Dermis blood vessel endothelial cell (primary cell): ENCODE measurements at regions not wholly inside any gene's neighbourhood (a gene's known extent, or its start where the extent isn't known, plus 50 kb on each side); places are given as distances from the start of the nearest gene placed in this dataset.

Experiments
- DNase-seq: peaks from one replicate; pipeline ENCODE4 v3.0.0; 2010

DNA sequence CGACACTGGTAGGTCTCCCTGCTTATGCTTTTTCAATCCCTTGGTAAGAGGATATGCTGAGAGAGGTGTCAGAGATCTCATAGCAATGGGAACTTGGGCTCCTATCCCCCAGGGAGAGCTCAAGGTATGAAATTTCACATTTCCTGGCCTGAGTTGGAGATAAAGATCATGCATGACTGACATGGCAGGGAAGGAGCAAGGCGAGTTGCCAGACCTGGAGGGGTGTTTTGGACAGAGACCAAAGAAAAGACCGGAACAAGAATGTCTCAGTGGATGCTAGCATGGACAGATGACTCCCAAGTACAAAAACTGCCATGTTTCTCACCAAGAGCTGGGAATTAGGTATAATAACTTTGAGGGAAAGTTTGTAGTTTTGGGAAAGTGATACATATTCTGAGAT lies 334.1 kb upstream of the B3GALT2 start:
- no peak for DNase-seq

GRCh38 chr1:193519922-193520321 lies 333.5 kb upstream of the B3GALT2 start:
- DNase-seq: no peak

- no peak for DNase-seq
Observed at GRCh38 chr1:193516755-193517388, 330.5 kb upstream of the B3GALT2 start.

GRCh38 chr1:193514397-193514796 lies 328.0 kb upstream of the B3GALT2 start:
- no peak for DNase-seq

- DNase-seq: no peak
Observed at GRCh38 chr1:193513032-193513431, 326.6 kb upstream of the B3GALT2 start.

- DNase-seq: no peak
Observed at GRCh38 chr1:193504920-193505319, 318.5 kb upstream of the B3GALT2 start.

- DNase-seq: no peak
Observed at GRCh38 chr1:193498088-193498655, 311.8 kb upstream of the B3GALT2 start.

DNA sequence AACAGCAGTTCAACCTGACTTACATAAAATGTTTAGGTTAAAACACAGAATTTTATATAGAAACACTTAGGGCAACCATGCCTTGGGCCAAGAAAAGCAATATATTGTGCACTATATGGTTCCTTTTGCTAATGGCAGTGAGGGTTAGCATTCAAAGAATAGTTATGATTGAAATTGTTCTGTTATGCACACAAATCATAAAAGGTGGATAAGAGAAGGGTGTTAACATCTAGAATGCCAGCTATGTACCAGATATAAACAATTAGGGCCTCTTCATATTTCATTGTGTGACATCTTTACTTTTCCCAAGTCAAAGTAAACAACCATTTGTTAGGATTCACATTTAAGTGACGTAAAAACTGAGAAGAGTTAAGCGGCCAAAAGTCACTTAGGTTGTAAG lies 308.0 kb upstream of the B3GALT2 start:
- DNase-seq: no peak

DNA sequence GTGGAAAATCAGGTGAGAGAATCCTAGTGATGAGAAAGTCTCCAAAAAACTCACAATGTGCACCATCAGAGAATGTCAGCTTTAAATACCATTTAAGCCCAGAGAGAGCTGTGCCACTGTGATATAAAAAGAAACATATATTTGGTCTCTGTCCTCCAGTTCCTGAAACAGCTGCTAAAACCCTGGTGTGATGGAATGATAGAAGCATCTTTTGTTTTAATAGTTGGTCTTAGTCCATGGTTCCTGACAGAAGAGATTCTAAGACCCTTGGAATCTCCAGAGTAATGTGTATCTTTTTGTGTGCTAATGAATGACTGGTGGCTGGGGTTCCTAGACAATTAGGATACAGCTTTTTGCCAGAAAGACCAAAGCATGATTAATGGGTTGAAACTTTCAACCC lies 302.8 kb upstream of the B3GALT2 start:
- no peak for DNase-seq

GRCh38 chr1:193487722-193488121 lies 301.3 kb upstream of the B3GALT2 start:
- DNase-seq: no peak

- DNase-seq: no peak
Observed at GRCh38 chr1:193486671-193487229, 300.3 kb upstream of the B3GALT2 start.

DNA sequence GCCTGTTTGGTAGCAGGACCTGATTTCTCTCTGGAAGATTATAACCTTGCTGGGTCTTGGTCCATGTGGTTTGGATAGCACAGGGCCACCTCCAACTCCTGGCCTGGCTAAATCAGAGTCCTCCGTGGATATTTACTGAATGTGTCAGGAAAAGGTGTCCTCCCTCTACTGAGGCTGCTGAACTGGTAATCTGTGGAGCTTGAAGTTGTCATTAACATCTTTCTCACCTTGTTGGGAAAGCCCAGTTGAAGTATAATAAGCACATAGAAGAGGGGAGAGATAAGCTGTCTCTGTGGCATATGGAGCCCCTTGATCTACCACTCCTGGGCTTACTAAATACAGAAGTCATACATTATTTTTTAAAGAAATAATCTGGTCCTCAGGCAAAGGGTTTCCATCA lies 294.3 kb upstream of the B3GALT2 start:
- no peak for DNase-seq

GRCh38 chr1:193479187-193479586 lies 292.8 kb upstream of the B3GALT2 start:
- no peak for DNase-seq

DNA sequence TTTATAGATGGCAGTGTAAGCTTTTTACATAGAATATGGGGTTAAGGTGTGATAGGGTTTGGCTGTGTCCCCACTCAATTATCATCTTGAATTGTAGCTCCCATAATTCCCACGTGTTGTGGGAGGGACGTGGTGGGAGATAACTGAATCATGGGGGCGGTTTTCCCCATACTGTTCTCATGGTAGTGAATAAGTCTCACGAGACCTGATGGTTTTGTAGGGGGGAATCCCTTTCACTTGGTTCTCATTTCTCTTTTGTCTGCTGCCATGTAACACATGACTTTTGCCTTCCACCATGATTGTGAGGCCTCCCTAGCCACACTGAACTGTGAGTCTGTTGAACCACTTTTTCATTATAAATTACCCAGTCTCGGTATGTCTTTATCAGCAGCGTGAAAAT lies 290.3 kb upstream of the B3GALT2 start:
- no peak for DNase-seq

DNA sequence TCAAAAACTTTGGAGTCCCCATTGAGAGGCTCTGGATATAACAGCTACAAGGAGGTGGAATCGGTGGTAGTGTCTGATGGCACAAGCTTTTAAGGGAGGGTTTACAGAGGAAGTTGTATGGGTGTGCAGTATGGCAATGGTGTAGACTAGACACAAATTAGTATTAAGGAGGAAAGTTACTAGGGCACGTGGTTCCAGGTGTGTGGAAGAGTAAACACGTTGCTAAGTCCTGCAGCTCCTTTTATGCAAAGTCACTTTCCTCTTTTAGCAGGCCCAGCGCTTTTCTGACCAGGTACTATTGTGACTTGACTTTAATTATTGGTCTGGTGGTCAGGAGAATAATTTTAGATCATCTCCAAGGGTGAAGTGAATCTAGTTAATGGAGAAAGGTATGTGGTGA lies 287.5 kb upstream of the B3GALT2 start:
- DNase-seq: no peak

DNA sequence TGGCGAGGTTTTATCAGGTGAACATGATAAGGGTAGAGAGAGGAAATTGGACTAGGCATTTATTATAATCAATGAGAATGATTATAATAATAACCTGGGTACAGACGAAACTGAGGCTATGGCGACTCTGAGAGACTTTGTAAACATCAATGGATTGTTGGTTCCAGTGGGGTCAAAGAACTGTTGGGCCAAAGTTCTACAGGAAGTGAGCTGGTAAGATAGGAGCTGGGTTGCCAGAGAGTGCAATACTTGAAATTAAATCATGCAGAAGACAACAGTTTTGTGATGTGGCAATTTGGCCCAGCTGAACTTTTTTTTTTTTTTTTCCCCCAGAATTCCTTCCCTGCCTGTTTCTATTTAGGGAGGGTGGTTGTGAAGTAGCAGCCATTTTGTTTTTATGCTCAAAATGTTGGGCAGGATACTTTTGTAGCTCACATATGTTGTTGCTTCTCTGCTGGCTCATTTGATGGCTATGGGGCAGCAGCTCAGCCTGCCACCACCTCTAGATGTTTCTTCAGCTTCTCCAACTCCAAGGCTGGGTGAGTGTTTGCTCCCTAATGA lies 286.5 kb upstream of the B3GALT2 start:
- no peak for DNase-seq

DNA sequence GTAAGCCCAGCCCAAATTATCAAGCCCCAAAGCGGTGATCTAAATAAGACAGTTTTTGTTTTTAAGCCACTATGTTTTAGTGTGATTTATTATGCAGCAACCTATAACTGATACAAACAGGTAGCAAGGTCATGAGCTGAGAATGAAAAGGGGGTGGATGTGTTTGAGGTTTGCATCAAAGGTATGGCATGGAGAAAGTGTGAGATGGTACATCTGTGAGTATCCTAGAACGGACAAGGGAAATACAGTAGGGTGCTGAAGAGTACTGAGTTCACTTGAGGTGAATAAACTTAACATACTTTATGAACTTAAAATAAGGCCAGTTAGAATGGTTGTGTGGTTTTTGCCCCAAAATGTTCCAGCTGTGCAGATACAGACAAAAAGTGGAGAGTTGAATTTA lies 286.0 kb upstream of the B3GALT2 start:
- DNase-seq: no peak

GRCh38 chr1:193471981-193472380 lies 285.6 kb upstream of the B3GALT2 start:
- no peak for DNase-seq

- no peak for DNase-seq
Observed at GRCh38 chr1:193463326-193463932, 277.0 kb upstream of the B3GALT2 start.

DNA sequence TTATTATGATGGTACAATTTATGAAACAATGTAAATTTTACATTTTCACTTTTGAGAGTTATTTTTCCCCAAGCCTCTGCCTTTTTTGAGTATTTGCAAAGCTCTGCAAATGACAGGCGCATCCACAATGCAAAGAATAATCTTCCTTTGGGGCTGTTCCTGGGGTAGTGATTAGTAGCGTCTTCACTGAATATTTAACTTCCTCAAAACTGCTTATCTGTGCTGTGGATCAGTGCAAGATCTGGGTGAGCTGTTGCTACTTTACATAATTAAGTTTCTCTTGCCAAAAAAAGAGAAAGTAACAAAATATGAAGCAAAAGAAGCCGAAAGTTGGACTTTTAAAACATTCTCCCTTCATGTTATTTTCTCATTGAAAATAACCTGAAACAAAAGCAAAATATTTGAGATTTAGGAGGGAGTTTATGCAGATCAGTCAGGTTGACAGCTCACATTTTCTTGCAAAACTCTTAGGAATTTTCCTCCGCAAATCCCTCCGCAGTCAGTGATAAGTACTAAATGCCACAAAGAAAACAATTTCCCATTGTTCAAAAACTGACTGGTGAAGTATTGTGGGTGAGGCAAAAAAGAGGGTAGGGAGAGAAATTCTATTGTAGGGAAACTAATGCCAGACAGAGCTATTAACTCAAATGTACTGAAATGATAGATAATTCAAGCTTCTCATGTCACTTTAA lies 276.4 kb upstream of the B3GALT2 start:
- no peak for DNase-seq

DNA sequence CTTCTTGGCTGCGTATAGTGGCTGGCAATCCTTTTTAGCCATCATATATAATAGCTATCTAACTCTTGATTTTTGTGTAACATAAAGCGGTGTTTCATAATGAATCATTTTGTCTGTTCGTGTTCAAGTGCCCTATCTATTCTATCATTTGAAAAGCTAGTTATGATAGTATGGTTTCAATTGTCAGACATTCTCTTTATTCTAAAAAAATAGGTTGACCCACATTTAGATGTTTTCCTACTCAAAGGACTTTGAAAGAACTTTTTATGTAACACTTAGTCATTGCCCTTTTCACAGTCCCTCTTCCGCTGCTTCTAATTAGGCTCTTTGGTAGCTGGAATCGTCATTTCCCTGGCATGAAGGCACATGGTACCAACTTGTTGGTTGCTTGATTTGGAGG lies 272.2 kb upstream of the B3GALT2 start:
- DNase-seq: no peak

GRCh38 chr1:193457676-193458075 lies 271.3 kb upstream of the B3GALT2 start:
- DNase-seq: no peak

- DNase-seq: no peak
Observed at GRCh38 chr1:193456811-193457280, 270.4 kb upstream of the B3GALT2 start.
